Heart right ventricle (tissue), 16 donors: ENCODE measurements at regions not wholly inside any gene's neighbourhood (a gene's known extent, or its start where the extent isn't known, plus 50 kb on each side); places are given as distances from the start of the nearest gene placed in this dataset.

ENCODE experiments used
- ATAC-seq, 8 donors: fragments of 200-7000 bp; cut with Tn5 transposase; one replicate each; pipeline ENCODE4 v1.9.1; 2020; ENCODE audit warnings: mild to moderate bottlenecking in 8 of 8, moderate library complexity in 8 of 8, moderate number of reproducible peaks in 1 of 8
- DNase-seq, 2 donors: peaks; one replicate each; pipeline ENCODE4 v3.0.0-alpha.2; 2020
- H3K27ac ChIP-seq, 10 donors: fragments of 200-600 bp; sonication (generic) in 2 of 10; one replicate each; pipeline versions ENCODE4 v1.5.0 to v1.8.0; 2020 to 2022; ENCODE audit warnings: mild to moderate bottlenecking in 3 of 10
- H3K27me3 ChIP-seq, 7 donors: fragments of 200-600 bp; one replicate each; pipeline ENCODE4 v1.8.0; 2021 to 2022; ENCODE audit warnings: mild to moderate bottlenecking in 2 of 7
- H3K36me3 ChIP-seq, 9 donors: fragments of 200-600 bp; sonication (generic) in 1 of 9; one replicate each; pipeline versions ENCODE4 v1.5.0 to v1.8.0; 2020 to 2022; ENCODE audit warnings: mild to moderate bottlenecking in 2 of 9
- H3K4me1 ChIP-seq, 9 donors: fragments of 200-600 bp; sonication (generic) in 1 of 9; one replicate each; pipeline versions ENCODE4 v1.5.0 to v1.8.0; 2020 to 2022; ENCODE audit warnings: mild to moderate bottlenecking in 4 of 9
- H3K4me3 ChIP-seq, 10 donors: fragments of 200-600 bp; sonication (generic) in 2 of 10; one replicate each; pipeline versions ENCODE4 v1.5.0 to v1.8.0; 2020 to 2022; ENCODE audit warnings: mild to moderate bottlenecking in 7 of 10, moderate library complexity in 2 of 10
- H3K9me3 ChIP-seq, 11 donors: fragments of 200-600 bp in 10 of 11; sonication (generic) in 2 of 11; one replicate each; pipeline versions ENCODE4 v1.5.0 to v1.8.0; 2013 to 2022; ENCODE audit warnings: mild to moderate bottlenecking in 2 of 11, control low read depth in 1 of 11, moderate library complexity in 1 of 11
- whole genome bisulfite sequencing, 2 donors: extraction: QIAGEN DNeasy Blood & Tissue Kit; methylation state at CpG; one replicate each; pipeline ENCODE4 v1.1.7; 2013; ENCODE audit warnings: inconsistent platforms in 1 of 2; 5-methylcytosine and 5-hydroxymethylcytosine counted together
- intact Hi-C, 10 donors: fragments of 100-400 bp; cut with DNase I; formaldehyde crosslinking; loops; one replicate each; pipeline versions ENCODE4 v1.11.1 to v1.14.2; 2022
- TF ChIP-seq, protein P1 (sequence below), 9 donors: fragments of 200-600 bp; sonication (generic) in 2 of 9; IDR thresholded peaks; one replicate each; pipeline versions ENCODE4 v1.5.0 to v1.8.0; 2021 to 2022; ENCODE audit warnings: antibody characterized with exemption in 9 of 9, mild to moderate bottlenecking in 5 of 9, moderate library complexity in 1 of 9
- donor health status: Arrhythmogenic right ventricular cardiomyopathy.
- donor health status: ischemic (EF 13 %, LVEDD 7.1; RV severe dilation, severe dysfunction).
- donor health status: healthy with polysubstance abuse.
- donor health status: DM: no; HTN: yes; CAD: no.
- donor health status: DM: no; HTN: no; CAD: no.
- donor health status: ischemic (EF 25% LVEDD 6.9; RV normal size, moderate dysfunction).
- donor health status: ischemic (EF 25% LVEDD 5.7; RV mildly dilated, moderate dysfunction).
- donor health status: healthy.
- donor health status: DM: yes; HTN: yes; CAD: no.
- donor health status: Ischemic cardiomyopathy.
- donor health status: ischemic (EF 35%, LVEDD 5.7; RV mildly dilated, moderate dysfunction).
- donor health status: nonischemic (EF 11% LVEDD 7.7; RV severe dilation, severe dysfunction).
- donor health status: DM: yes; HTN: yes; CAD: no.
- donor health status: PGD.
- donor health status: ischemic (EF 29% LVEDD 5.4; RV normal size, mild dysfunction).
- donor health status: nonischemic (EF 23%, LVEDD 6.1; RV moderate dilation, normal function).

DNA sequence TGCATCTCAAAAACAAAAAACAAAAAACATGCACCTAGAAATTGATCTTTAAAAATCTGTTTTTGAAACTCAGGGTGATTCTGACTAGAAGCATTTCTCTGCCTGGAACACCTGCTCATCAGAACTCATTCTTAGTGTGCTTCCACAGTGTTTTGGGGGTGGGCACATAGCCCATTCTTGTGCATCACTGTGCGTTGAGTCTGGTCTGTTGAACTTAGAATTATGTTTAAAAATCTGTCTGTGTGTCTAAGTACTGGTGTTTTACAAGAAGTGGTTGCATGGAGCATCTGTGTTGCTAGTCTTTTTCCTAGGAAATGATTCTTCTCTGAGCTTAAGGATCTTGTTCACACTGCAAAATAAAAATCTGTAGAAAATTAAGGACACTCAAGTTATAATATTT is 264.5 kb downstream of the SOX4 start:
- intact Hi-C loops = no loop called here
- H3K4me3 ChIP-seq = no peak overlapping the region
- no peaks in the 10 kb centered on the region for H3K36me3 ChIP-seq
- no peak overlapping the region for H3K27ac ChIP-seq
- peaks cover 0 to 12% (median 0%) of the 10 kb centered on the region in 9 donors for H3K4me1 ChIP-seq
- no peaks in the 10 kb centered on the region for H3K9me3 ChIP-seq
- ATAC-seq (no peak), DNase-seq (no peak)
- TF ChIP-seq, protein P1, sequence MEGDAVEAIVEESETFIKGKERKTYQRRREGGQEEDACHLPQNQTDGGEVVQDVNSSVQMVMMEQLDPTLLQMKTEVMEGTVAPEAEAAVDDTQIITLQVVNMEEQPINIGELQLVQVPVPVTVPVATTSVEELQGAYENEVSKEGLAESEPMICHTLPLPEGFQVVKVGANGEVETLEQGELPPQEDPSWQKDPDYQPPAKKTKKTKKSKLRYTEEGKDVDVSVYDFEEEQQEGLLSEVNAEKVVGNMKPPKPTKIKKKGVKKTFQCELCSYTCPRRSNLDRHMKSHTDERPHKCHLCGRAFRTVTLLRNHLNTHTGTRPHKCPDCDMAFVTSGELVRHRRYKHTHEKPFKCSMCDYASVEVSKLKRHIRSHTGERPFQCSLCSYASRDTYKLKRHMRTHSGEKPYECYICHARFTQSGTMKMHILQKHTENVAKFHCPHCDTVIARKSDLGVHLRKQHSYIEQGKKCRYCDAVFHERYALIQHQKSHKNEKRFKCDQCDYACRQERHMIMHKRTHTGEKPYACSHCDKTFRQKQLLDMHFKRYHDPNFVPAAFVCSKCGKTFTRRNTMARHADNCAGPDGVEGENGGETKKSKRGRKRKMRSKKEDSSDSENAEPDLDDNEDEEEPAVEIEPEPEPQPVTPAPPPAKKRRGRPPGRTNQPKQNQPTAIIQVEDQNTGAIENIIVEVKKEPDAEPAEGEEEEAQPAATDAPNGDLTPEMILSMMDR (IDR thresholded peaks at IDR 0.05) = no peak
- no peaks in the 10 kb centered on the region for H3K27me3 ChIP-seq
- 87 to 89% methylated on average over 1 of the region's 1 CpG for WGBS, 2 donors

DNA sequence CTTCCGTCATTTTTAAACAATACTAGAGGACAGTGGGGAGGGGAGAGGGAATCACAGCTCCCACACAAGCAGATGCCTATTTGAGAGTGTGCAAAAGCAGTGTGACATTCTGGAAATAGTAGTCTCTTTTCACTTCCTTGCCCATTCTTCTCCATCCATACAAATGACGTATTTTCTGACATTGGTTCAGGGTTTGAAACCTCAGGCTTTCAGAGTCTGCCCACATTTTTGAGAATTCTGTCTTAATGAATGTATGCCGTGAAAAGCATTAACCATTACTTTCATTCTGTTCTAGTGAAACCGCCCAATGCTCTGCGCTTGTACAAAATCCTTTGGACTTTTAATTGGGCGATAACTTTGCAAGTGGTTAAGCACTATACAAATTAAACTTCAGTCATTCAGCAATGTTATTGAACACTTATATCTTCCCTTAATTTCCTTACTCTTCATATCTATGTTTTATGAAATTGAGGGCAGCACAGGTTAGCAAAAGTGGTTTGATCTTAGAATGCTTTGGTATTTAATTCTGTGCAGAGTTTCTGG is 265.7 kb downstream of the SOX4 start:
- ATAC-seq = no peak
- intact Hi-C loops = no loop called here
- TF ChIP-seq, protein P1 (IDR thresholded peaks at IDR 0.05) = no peak

DNA sequence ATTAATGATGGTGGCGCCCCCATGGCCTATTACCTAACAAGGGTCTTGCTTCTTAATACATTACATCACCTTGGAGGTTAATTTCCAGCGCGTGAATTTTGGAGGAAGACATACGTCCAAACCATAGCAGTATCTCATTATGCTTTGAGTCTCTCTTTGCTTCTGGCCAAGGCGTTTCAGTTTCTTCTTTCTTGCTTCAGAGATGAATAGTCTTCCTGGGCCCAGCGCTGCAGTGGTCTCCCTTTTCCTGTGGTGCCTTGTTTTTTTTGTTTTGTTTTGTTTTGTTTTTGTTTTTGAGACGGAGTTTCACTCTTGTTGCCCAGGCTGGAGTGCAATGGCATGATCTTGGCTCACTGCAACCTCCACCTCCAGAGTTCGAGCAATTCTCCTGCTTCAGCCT is 268.4 kb downstream of the SOX4 start:
- H3K4me3 ChIP-seq = no peak overlapping the region
- H3K27me3 ChIP-seq = no peaks in the 10 kb centered on the region
- H3K36me3 ChIP-seq = no peaks in the 10 kb centered on the region
- H3K4me1 ChIP-seq = no peaks in the 10 kb centered on the region
- DNase-seq (no peak), ATAC-seq (no peak)
- intact Hi-C loops = no loop called here
- TF ChIP-seq, protein P1 (IDR thresholded peaks at IDR 0.05) = no peak
- no peaks in the 10 kb centered on the region for H3K9me3 ChIP-seq
- WGBS, 2 donors = 96 to 97% methylated on average over 8 of the region's 8 CpGs
- no peak overlapping the region for H3K27ac ChIP-seq

More for the DNA sequence above, 265.7 kb downstream of the SOX4 start:
- no peak overlapping the region for H3K27ac ChIP-seq
- no peaks in the 10 kb centered on the region for H3K27me3 ChIP-seq
- H3K4me1 ChIP-seq = peaks cover 0 to 12% (median 0%) of the 10 kb centered on the region in 9 donors
- H3K4me3 ChIP-seq = no peak overlapping the region
- H3K9me3 ChIP-seq = no peaks in the 10 kb centered on the region
- no peak for DNase-seq
- no peaks in the 10 kb centered on the region for H3K36me3 ChIP-seq
- 82 to 91% methylated on average over 6 of the region's 6 CpGs for WGBS, 2 donors

DNA sequence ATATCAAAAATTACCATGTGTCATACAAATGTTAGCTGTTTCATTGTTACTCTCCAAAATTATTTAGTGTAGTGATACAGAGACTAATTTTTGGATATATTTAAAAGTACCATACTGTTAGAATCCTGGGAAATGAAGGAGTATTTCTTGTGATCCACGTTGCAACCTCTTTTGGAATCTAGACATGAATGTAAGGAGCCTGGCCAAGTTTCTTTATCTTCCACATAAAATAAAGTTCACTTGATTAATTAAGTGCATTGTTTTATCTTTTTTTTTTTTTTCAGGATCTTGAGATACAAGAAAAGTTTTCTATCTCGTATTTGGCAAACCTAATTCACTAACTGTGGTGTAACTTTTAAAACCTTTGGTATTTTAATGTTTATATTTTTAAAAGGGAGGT is 270.7 kb downstream of the SOX4 start:
- no peaks in the 10 kb centered on the region for H3K4me1 ChIP-seq
- WGBS, 2 donors = 31 to 38% methylated on average over 2 of the region's 2 CpGs
- ATAC-seq (no peak), DNase-seq (no peak)
- TF ChIP-seq, protein P1 (IDR thresholded peaks at IDR 0.05) = no peak
- intact Hi-C loops = no loop called here
- no peaks in the 10 kb centered on the region for H3K9me3 ChIP-seq
- no peak overlapping the region for H3K4me3 ChIP-seq
- H3K27me3 ChIP-seq = no peaks in the 10 kb centered on the region
- no peak overlapping the region for H3K27ac ChIP-seq
- H3K36me3 ChIP-seq = no peaks in the 10 kb centered on the region
